Stimulated activated CD4-positive, alpha-beta T cell treated with anti-CD3 and anti-CD28 coated beads, TNF-alpha, amount 100 ng/mL, for 4 hours (primary cell): ENCODE measurements at regions not wholly inside any gene's neighbourhood (a gene's known extent, or its start where the extent isn't known, plus 50 kb on each side); places are given as distances from the start of the nearest gene placed in this dataset.

Source experiments
- DNase-seq, 3 experiments: peaks; one replicate each; pipeline ENCODE4 v3.0.0-alpha.2; 2020; ENCODE audit warnings: low read depth in 3 of 3

GRCh38 chr18:77517901-77518300 lies 268.3 kb downstream of the GALR1 start:
- DNase-seq: no peak

- no peak for DNase-seq
These were observed 271.1 kb downstream of the GALR1 start for GRCh38 chr18:77520767-77521166.

- DNase-seq: no peak
These were observed 272.5 kb downstream of the GALR1 start for GRCh38 chr18:77522051-77522675.

- DNase-seq: no peak
These were observed 275.3 kb downstream of the GALR1 start for GRCh38 chr18:77524909-77525308.

- no peak for DNase-seq
These were observed 277.3 kb downstream of the GALR1 start for GRCh38 chr18:77526962-77527361.

- no peak for DNase-seq
These were observed 279.2 kb downstream of the GALR1 start for GRCh38 chr18:77528872-77529271.

- DNase-seq: no peak
These were observed 280.0 kb downstream of the GALR1 start for GRCh38 chr18:77529492-77530176.

- DNase-seq: no peak
These were observed 281.1 kb downstream of the GALR1 start for GRCh38 chr18:77530732-77531131.

GRCh38 chr18:77539860-77540259 lies 290.2 kb downstream of the GALR1 start:
- no peak for DNase-seq

GRCh38 chr18:77544792-77545191 lies 295.1 kb downstream of the GALR1 start:
- no peak for DNase-seq

GRCh38 chr18:77547757-77548156 lies 298.1 kb downstream of the GALR1 start:
- DNase-seq: no peak

- no peak for DNase-seq
These were observed 299.3 kb downstream of the GALR1 start for GRCh38 chr18:77548790-77549420.

GRCh38 chr18:77550625-77551024 lies 301.0 kb downstream of the GALR1 start:
- no peak for DNase-seq

- no peak for DNase-seq
These were observed 301.4 kb downstream of the GALR1 start for GRCh38 chr18:77551055-77551454.

GRCh38 chr18:77552945-77553344 lies 303.3 kb downstream of the GALR1 start:
- no peak for DNase-seq

GRCh38 chr18:77554061-77554460 lies 304.4 kb downstream of the GALR1 start:
- no peak for DNase-seq

GRCh38 chr18:77557046-77557587 lies 307.5 kb downstream of the GALR1 start:
- no peak for DNase-seq

- no peak for DNase-seq
These were observed 309.7 kb downstream of the GALR1 start for GRCh38 chr18:77559274-77559910.

- no peak for DNase-seq
These were observed 310.8 kb downstream of the GALR1 start for GRCh38 chr18:77560341-77560992.

- DNase-seq: no peak
These were observed 317.0 kb downstream of the GALR1 start for GRCh38 chr18:77566604-77567003.

- no peak for DNase-seq
These were observed 317.6 kb downstream of the GALR1 start for GRCh38 chr18:77567205-77567604.

GRCh38 chr18:77571743-77572142 lies 322.1 kb downstream of the GALR1 start:
- DNase-seq: no peak
